GM23248 (cell line): ENCODE measurements at regions not wholly inside any gene's neighbourhood (a gene's known extent, or its start where the extent isn't known, plus 50 kb on each side); places are given as distances from the start of the nearest gene placed in this dataset.

Source experiments
- DNase-seq: peaks from one replicate; pipeline ENCODE4 v3.0.0-alpha.2; 2015
- H2AFZ ChIP-seq: fragments of 200-600 bp; sonication (generic); 2 replicates; pipeline ENCODE4 v1.6.1; 2016; ENCODE audit warnings: antibody characterized with exemption
- H3F3A ChIP-seq: fragments of 200-600 bp; sonication (generic); 2 replicates; pipeline ENCODE4 v1.6.1; 2016; ENCODE audit warnings: mild to moderate bottlenecking, antibody characterized with exemption, mixed run types; ENCODE audit not compliant: insufficient read depth
- H3K27ac ChIP-seq: fragments of 200-600 bp; sonication (generic); 2 replicates; pipeline ENCODE4 v1.5.1; 2016; ENCODE audit warnings: mild to moderate bottlenecking
- H3K27me3 ChIP-seq: fragments of 200-600 bp; sonication (generic); replicated peaks from 2 replicates; pipeline ENCODE4 v1.6.1; 2016; ENCODE audit warnings: mild to moderate bottlenecking; ENCODE audit not compliant: insufficient read depth
- H3K36me3 ChIP-seq: fragments of 200-600 bp; sonication (generic); 2 replicates; pipeline ENCODE4 v1.6.1; 2016; ENCODE audit warnings: low read depth, mild to moderate bottlenecking
- H3K4me1 ChIP-seq: fragments of 200-600 bp; sonication (generic); 2 replicates; pipeline ENCODE4 v1.6.1; 2016; ENCODE audit warnings: mild to moderate bottlenecking; ENCODE audit not compliant: insufficient read depth
- H3K4me2 ChIP-seq: fragments of 200-600 bp; sonication (generic); one replicate; pipeline ENCODE4 v1.6.1; 2016; ENCODE audit warnings: mild to moderate bottlenecking; ENCODE audit not compliant: unreplicated experiment
- H3K4me3 ChIP-seq: fragments of 200-600 bp; sonication (generic); 2 replicates; pipeline ENCODE4 v1.5.1; 2016; ENCODE audit warnings: mild to moderate bottlenecking
- H3K79me2 ChIP-seq: fragments of 200-600 bp; sonication (generic); 2 replicates; pipeline ENCODE4 v1.6.1; 2016; ENCODE audit warnings: mild to moderate bottlenecking; ENCODE audit not compliant: insufficient read depth
- H3K9ac ChIP-seq: fragments of 200-600 bp; sonication (generic); 2 replicates; pipeline ENCODE4 v1.6.1; 2016; ENCODE audit warnings: mild to moderate bottlenecking
- H3K9me2 ChIP-seq: fragments of 200-600 bp; sonication (generic); 2 replicates; pipeline ENCODE4 v1.6.1; 2016; ENCODE audit warnings: mixed run types, mild to moderate bottlenecking, moderate library complexity; ENCODE audit not compliant: insufficient read depth
- H3K9me3 ChIP-seq: fragments of 200-600 bp; sonication (generic); one replicate; pipeline ENCODE4 v1.6.1; 2017; ENCODE audit warnings: low read depth
- H4K20me1 ChIP-seq: fragments of 200-600 bp; sonication (generic); 2 replicates; pipeline ENCODE4 v1.6.0; 2016; ENCODE audit not compliant: insufficient read depth
- EZH2 ChIP-seq: fragments of 200-600 bp; sonication (generic); IDR thresholded peaks from 2 replicates; pipeline ENCODE4 v1.6.1; 2018; ENCODE audit warnings: antibody characterized with exemption, mild to moderate bottlenecking; ENCODE audit not compliant: insufficient read depth, poor library complexity, severe bottlenecking
- EZH2phosphoT487 ChIP-seq: fragments of 200-600 bp; sonication (generic); IDR thresholded peaks from 2 replicates; pipeline ENCODE4 v1.6.1; 2018; ENCODE audit warnings: antibody characterized with exemption, moderate library complexity, mild to moderate bottlenecking, low read depth; ENCODE audit not compliant: insufficient read depth
- WGBS, 2 experiments: methylation state at CpG; one replicate each; pipeline ENCODE4 v1.1.6; 2015 to 2017; ENCODE audit warnings: low lambda C conversion rate in 2 of 2, low coverage in 1 of 2; ENCODE audit errors: missing lambda C conversion rate in 2 of 2; 5-methylcytosine and 5-hydroxymethylcytosine counted together
- in situ Hi-C: fragments of 300-500 bp; cut with MboI; formaldehyde crosslinking; loops from 2 replicates; pipeline ENCODE4 v1.15.0; 2020

DNA sequence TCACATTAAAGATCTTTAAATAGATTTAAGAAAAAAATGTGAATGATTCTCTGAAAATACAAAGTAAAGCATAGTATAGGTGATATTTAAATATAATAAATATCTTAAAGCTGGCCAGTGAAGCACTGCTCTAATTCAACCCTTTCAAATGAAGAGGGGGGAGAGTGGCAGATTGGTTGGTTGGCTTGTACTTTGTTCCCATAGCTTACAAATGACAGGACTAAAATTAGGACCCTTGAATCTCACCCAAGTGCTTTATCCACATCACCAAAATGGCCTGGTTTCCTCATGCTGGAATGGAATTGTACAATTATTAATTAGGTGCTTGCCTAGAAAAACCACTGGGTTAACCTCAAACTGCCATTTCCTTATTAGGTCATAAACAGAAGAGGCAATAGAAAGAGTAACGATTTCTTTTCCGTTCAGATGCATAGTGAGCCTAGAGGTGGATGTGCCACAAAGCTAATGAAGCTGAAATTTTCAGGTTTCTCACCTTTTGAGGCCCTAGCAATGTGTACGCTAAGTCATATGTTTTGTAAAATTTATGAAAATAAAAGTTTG lies 354.5 kb upstream of the CDH6 start:
- Histone ChIP-seq H3F3A (no peaks in the 10 kb centered on the region), H3K9me2 (no peaks in the 10 kb centered on the region), H3K4me2 (no peak overlapping the region), H3K4me3 (no peak overlapping the region), H4K20me1 (no peaks in the 10 kb centered on the region), H3K9ac (no peak overlapping the region), H3K4me1 (no peaks in the 10 kb centered on the region), H3K27me3 (no peaks in the 10 kb centered on the region), H3K27ac (no peak overlapping the region), H3K36me3 (no peaks in the 10 kb centered on the region), H3K79me2 (no peaks in the 10 kb centered on the region), H2AFZ (no peak overlapping the region), H3K9me3 (no peaks in the 10 kb centered on the region)
- TF ChIP-seq EZH2phosphoT487, result no peak
- TF ChIP-seq EZH2, result no peak
- in situ Hi-C loops, result no loop called here
- WGBS, 2 experiments, result 35 to 40% methylated on average over 3 of the region's 3 CpGs
- no peak for DNase-seq

DNA sequence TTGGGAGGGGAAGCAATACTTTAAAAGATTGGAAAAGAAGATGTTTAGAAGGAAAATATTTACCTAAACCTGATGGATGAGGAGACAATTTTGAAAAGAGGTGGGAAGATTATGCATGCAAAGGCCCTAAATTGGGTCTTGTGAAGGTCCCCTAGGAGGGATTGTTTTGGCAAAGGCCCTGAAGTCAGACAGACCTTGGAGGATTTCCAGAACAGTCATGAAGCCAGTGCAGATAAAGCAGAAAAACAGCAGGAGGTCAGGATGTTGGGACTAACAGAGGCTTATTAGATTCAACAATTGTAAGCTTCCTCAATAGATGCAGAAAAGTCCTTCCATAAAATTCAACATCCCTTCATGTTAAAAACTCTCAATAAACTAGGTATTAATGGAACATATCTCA lies 361.0 kb upstream of the CDH6 start:
- in situ Hi-C loops, result no loop called here
- Histone ChIP-seq H3K9me2 (no peaks in the 10 kb centered on the region), H3K4me1 (no peaks in the 10 kb centered on the region), H3K9ac (no peak overlapping the region), H3K9me3 (no peaks in the 10 kb centered on the region), H3K4me2 (no peak overlapping the region), H3K4me3 (no peak overlapping the region), H2AFZ (no peak overlapping the region), H3K79me2 (no peaks in the 10 kb centered on the region), H3K36me3 (no peaks in the 10 kb centered on the region), H3F3A (no peaks in the 10 kb centered on the region), H3K27ac (no peak overlapping the region), H3K27me3 (no peaks in the 10 kb centered on the region), H4K20me1 (no peaks in the 10 kb centered on the region)
- no peak for DNase-seq
- TF ChIP-seq EZH2phosphoT487 (no peak), EZH2 (no peak)

DNA sequence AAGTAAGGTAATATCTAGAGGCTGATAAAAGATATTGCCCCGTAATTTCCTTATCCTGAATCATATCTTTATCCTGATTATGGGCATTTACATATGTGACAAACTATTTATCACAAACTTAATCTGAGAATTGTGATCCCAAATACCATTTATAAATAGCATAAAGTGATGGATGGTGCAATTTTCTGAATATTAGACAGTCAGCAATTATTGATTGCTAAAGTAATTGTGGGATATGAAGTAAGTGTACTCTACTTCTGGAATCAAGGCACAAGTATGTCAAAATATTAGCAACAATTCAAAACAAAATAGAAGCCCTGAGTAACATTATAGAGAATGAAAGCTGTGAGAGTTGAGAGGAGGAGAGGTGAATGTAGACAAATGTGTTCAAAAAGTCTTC lies 361.9 kb upstream of the CDH6 start:
- H3K4me1 ChIP-seq, result no peaks in the 10 kb centered on the region
- TF ChIP-seq EZH2, result no peak
- no peak for TF ChIP-seq EZH2phosphoT487
- WGBS, 2 experiments, result 0 to 18% methylated on average over 1 of the region's 1 CpG
- in situ Hi-C loops, result no loop called here
- H3K4me2 ChIP-seq, result no peak overlapping the region
- no peaks in the 10 kb centered on the region for H3K9me3 ChIP-seq
- H3K36me3 ChIP-seq, result no peaks in the 10 kb centered on the region
- H3F3A ChIP-seq, result no peaks in the 10 kb centered on the region
- no peaks in the 10 kb centered on the region for H4K20me1 ChIP-seq
- no peaks in the 10 kb centered on the region for H3K27me3 ChIP-seq
- DNase-seq, result no peak
- no peak overlapping the region for H3K4me3 ChIP-seq
- H3K79me2 ChIP-seq, result no peaks in the 10 kb centered on the region
- H3K9me2 ChIP-seq, result no peaks in the 10 kb centered on the region
- H3K27ac ChIP-seq, result no peak overlapping the region
- H2AFZ ChIP-seq, result no peak overlapping the region
- H3K9ac ChIP-seq, result no peak overlapping the region

DNA sequence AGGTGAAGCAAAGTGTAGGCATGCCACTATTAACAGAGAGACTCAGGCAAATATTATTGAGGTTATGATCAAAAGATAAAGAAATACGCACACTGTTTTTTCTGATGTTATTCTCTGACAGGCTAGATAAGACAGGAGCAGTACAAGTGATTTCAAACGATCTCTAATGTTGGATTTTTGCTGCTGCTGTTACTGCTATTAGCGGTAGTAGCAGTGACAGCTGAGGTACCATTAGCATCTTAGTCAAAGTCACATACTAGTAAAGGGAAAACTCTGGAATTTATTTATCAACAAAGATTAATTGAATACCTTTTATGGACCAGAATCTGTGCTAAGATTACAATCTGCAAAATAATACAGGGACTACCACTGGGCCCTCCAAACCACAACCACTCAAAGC lies 362.4 kb upstream of the CDH6 start:
- H3K9me3 ChIP-seq, result no peaks in the 10 kb centered on the region
- H3K4me1 ChIP-seq, result no peaks in the 10 kb centered on the region
- no peak for DNase-seq
- no peak overlapping the region for H3K4me3 ChIP-seq
- no peaks in the 10 kb centered on the region for H3K36me3 ChIP-seq
- no peak overlapping the region for H3K27ac ChIP-seq
- H3K4me2 ChIP-seq, result no peak overlapping the region
- H4K20me1 ChIP-seq, result no peaks in the 10 kb centered on the region
- H3F3A ChIP-seq, result no peaks in the 10 kb centered on the region
- no peak overlapping the region for H2AFZ ChIP-seq
- no peaks in the 10 kb centered on the region for H3K9me2 ChIP-seq
- TF ChIP-seq EZH2phosphoT487 (no peak), EZH2 (no peak)
- H3K9ac ChIP-seq, result no peak overlapping the region
- no peaks in the 10 kb centered on the region for H3K27me3 ChIP-seq
- 51 to 56% methylated on average over 3 of the region's 3 CpGs for WGBS, 2 experiments
- H3K79me2 ChIP-seq, result no peaks in the 10 kb centered on the region
- in situ Hi-C loops, result no loop called here

DNA sequence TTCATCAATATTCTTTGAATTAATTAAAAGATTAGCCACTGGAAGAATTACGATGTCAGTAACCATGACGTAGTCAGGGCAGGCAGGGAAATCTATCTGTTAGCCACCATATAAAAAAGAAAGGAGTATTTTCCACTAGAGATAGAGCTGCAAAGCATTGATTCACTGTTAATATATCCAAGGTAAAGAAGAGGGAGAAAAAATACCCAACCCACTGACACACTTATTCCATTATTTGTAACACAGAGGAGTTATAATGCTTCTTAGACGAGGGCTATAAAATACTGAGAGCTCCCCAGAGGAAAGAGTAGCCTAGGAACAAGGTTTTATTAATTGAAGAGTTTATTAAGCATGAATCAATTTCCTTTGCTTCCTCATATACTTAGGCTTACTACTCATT lies 382.2 kb upstream of the CDH6 start:
- no peak overlapping the region for H3K9ac ChIP-seq
- in situ Hi-C loops, result no loop called here
- 54 to 61% methylated on average over 3 of the region's 3 CpGs for WGBS, 2 experiments
- H3K9me3 ChIP-seq, result no peaks in the 10 kb centered on the region
- H4K20me1 ChIP-seq, result no peaks in the 10 kb centered on the region
- no peak for DNase-seq
- no peaks in the 10 kb centered on the region for H3K27me3 ChIP-seq
- no peak overlapping the region for H2AFZ ChIP-seq
- TF ChIP-seq EZH2phosphoT487 (no peak), EZH2 (no peak)
- H3K36me3 ChIP-seq, result no peaks in the 10 kb centered on the region
- no peaks in the 10 kb centered on the region for H3F3A ChIP-seq
- H3K4me1 ChIP-seq, result no peaks in the 10 kb centered on the region
- no peak overlapping the region for H3K4me2 ChIP-seq
- no peak overlapping the region for H3K4me3 ChIP-seq
- H3K79me2 ChIP-seq, result no peaks in the 10 kb centered on the region
- no peak overlapping the region for H3K27ac ChIP-seq
- no peaks in the 10 kb centered on the region for H3K9me2 ChIP-seq
